ENCODE measurements at regions not wholly inside any gene's neighbourhood (a gene's known extent, or its start where the extent isn't known, plus 50 kb on each side); places are given as distances from the start of the nearest gene placed in this dataset.

GRCh38 chr1:5253036-5253435 is 598.6 kb downstream of the AJAP1 start:
- no peak for TF ChIP-seq CTCF (IDR thresholded peaks at IDR 0.05; ENCODE audit: low read depth, low read length, poor library complexity, severe bottlenecking)
- TF ChIP-seq EZH2phosphoT487 (IDR thresholded peaks at IDR 0.05; ENCODE audit: borderline replicate concordance, low read length), result no peak

Measured in DOHH2 (cell line).